IPS-20b (cell line): ENCODE measurements at regions not wholly inside any gene's neighbourhood (a gene's known extent, or its start where the extent isn't known, plus 50 kb on each side); places are given as distances from the start of the nearest gene placed in this dataset.

Experiments
- H3K27ac ChIP-seq: one replicate; pipeline ENCODE4 v1.5.1; 2013; ENCODE audit warnings: low read length
- H3K27me3 ChIP-seq: 2 replicates; pipeline ENCODE4 v1.6.1; 2013; ENCODE audit warnings: mild to moderate bottlenecking, low read length, inconsistent platforms; ENCODE audit not compliant: insufficient read depth
- H3K36me3 ChIP-seq: 2 replicates; pipeline ENCODE4 v1.6.1; 2013; ENCODE audit warnings: low read depth, mild to moderate bottlenecking, inconsistent platforms, low read length, moderate library complexity; ENCODE audit not compliant: insufficient read depth
- H3K4me1 ChIP-seq: 2 replicates; pipeline ENCODE4 v1.6.1; 2013; ENCODE audit warnings: mild to moderate bottlenecking, control low read depth, inconsistent platforms, low read length, moderate library complexity; ENCODE audit not compliant: insufficient read depth
- H3K4me3 ChIP-seq: 2 replicates; pipeline ENCODE4 v1.5.1; 2013; ENCODE audit warnings: mild to moderate bottlenecking, low read length, inconsistent platforms
- H3K9ac ChIP-seq: 2 replicates; pipeline ENCODE4 v1.6.1; 2013; ENCODE audit warnings: low read depth, mild to moderate bottlenecking, inconsistent platforms, low read length, moderate library complexity
- H3K9me3 ChIP-seq: 2 replicates; pipeline ENCODE4 v1.6.1; 2013; ENCODE audit warnings: mild to moderate bottlenecking, low read depth, low read length, inconsistent platforms; ENCODE audit not compliant: insufficient read depth

- Histone ChIP-seq H3K27ac (no peak overlapping the region), H3K27me3 (no peaks in the 10 kb centered on the region), H3K9ac (no peak overlapping the region), H3K9me3 (peaks cover 4% of the 10 kb centered on the region; the same call in 1 of the 2 replicates), H3K36me3 (no peaks in the 10 kb centered on the region), H3K4me1 (no peaks in the 10 kb centered on the region), H3K4me3 (no peak overlapping the region)
Observed at GRCh38 chr1:10848109-10848684, 51.8 kb upstream of the CASZ1 start.

GRCh38 chr1:10850026-10850425 is 53.6 kb upstream of the CASZ1 start:
- no peaks in the 10 kb centered on the region for H3K27me3 ChIP-seq
- no peaks in the 10 kb centered on the region for H3K36me3 ChIP-seq
- no peak overlapping the region for H3K4me3 ChIP-seq
- no peak overlapping the region for H3K9ac ChIP-seq
- H3K4me1 ChIP-seq, result no peaks in the 10 kb centered on the region
- H3K27ac ChIP-seq, result no peak overlapping the region
- H3K9me3 ChIP-seq, result no peaks in the 10 kb centered on the region

- H3K9me3 ChIP-seq, result no peaks in the 10 kb centered on the region
- H3K4me3 ChIP-seq, result no peak overlapping the region
- H3K27me3 ChIP-seq, result no peaks in the 10 kb centered on the region
Observed at GRCh38 chr1:10851024-10852013, 54.9 kb upstream of the CASZ1 start.

GRCh38 chr1:10852018-10852417 is 55.6 kb upstream of the CASZ1 start:
- H3K36me3 ChIP-seq, result no peaks in the 10 kb centered on the region
- H3K27me3 ChIP-seq, result no peaks in the 10 kb centered on the region
- no peak overlapping the region for H3K4me3 ChIP-seq
- no peaks in the 10 kb centered on the region for H3K4me1 ChIP-seq
- H3K27ac ChIP-seq, result no peak overlapping the region
- H3K9me3 ChIP-seq, result no peaks in the 10 kb centered on the region
- no peak overlapping the region for H3K9ac ChIP-seq

More at GRCh38 chr1:10851024-10852013, 54.9 kb upstream of the CASZ1 start:
- H3K4me1 ChIP-seq, result no peaks in the 10 kb centered on the region
- no peak overlapping the region for H3K9ac ChIP-seq
- no peak overlapping the region for H3K27ac ChIP-seq
- no peaks in the 10 kb centered on the region for H3K36me3 ChIP-seq

- Histone ChIP-seq H3K27me3 (no peaks in the 10 kb centered on the region), H3K36me3 (no peaks in the 10 kb centered on the region)
Observed at GRCh38 chr1:10852486-10852885, 56.0 kb upstream of the CASZ1 start.

GRCh38 chr1:10852998-10853520 is 56.6 kb upstream of the CASZ1 start:
- Histone ChIP-seq H3K27ac (no peak overlapping the region), H3K27me3 (no peaks in the 10 kb centered on the region), H3K4me1 (no peaks in the 10 kb centered on the region), H3K9me3 (no peaks in the 10 kb centered on the region), H3K36me3 (no peaks in the 10 kb centered on the region), H3K9ac (no peak overlapping the region), H3K4me3 (no peak overlapping the region)

More at GRCh38 chr1:10852486-10852885, 56.0 kb upstream of the CASZ1 start:
- Histone ChIP-seq H3K9ac (no peak overlapping the region), H3K4me3 (no peak overlapping the region), H3K27ac (no peak overlapping the region), H3K9me3 (no peaks in the 10 kb centered on the region), H3K4me1 (no peaks in the 10 kb centered on the region)

- Histone ChIP-seq H3K27ac (no peak overlapping the region), H3K9me3 (no peaks in the 10 kb centered on the region), H3K4me3 (no peak overlapping the region), H3K36me3 (no peaks in the 10 kb centered on the region), H3K4me1 (no peaks in the 10 kb centered on the region), H3K9ac (no peak overlapping the region), H3K27me3 (no peaks in the 10 kb centered on the region)
Observed at GRCh38 chr1:10853701-10854100, 57.3 kb upstream of the CASZ1 start.

- Histone ChIP-seq H3K4me3 (no peak overlapping the region), H3K36me3 (no peaks in the 10 kb centered on the region), H3K9me3 (no peaks in the 10 kb centered on the region), H3K4me1 (no peaks in the 10 kb centered on the region), H3K27me3 (peaks cover 3% of the 10 kb centered on the region), H3K27ac (no peak overlapping the region), H3K9ac (no peak overlapping the region)
Observed at GRCh38 chr1:10854856-10855459, 58.5 kb upstream of the CASZ1 start.

- Histone ChIP-seq H3K4me3 (no peak overlapping the region), H3K9me3 (no peaks in the 10 kb centered on the region), H3K36me3 (no peaks in the 10 kb centered on the region), H3K27ac (no peak overlapping the region), H3K9ac (no peak overlapping the region), H3K27me3 (peaks cover 15% of the 10 kb centered on the region), H3K4me1 (peaks cover 3% of the 10 kb centered on the region; the same call in 1 of the 2 replicates)
Observed at GRCh38 chr1:10856176-10856683, 59.8 kb upstream of the CASZ1 start.

- H3K9ac ChIP-seq, result no peak overlapping the region
- H3K9me3 ChIP-seq, result no peaks in the 10 kb centered on the region
- peaks cover 3% of the 10 kb centered on the region; the same call in 1 of the 2 replicates for H3K4me1 ChIP-seq
- H3K36me3 ChIP-seq, result no peaks in the 10 kb centered on the region
- H3K27ac ChIP-seq, result no peak overlapping the region
- H3K27me3 ChIP-seq, result peaks cover 23% of the 10 kb centered on the region
- no peak overlapping the region for H3K4me3 ChIP-seq
Observed at GRCh38 chr1:10856863-10857598, 60.6 kb upstream of the CASZ1 start.

- Histone ChIP-seq H3K4me1 (peaks cover 3% of the 10 kb centered on the region; the same call in 1 of the 2 replicates), H3K4me3 (no peak overlapping the region), H3K9ac (no peak overlapping the region), H3K27ac (no peak overlapping the region), H3K27me3 (peaks cover 23% of the 10 kb centered on the region), H3K36me3 (no peaks in the 10 kb centered on the region), H3K9me3 (no peaks in the 10 kb centered on the region)
Observed at GRCh38 chr1:10857687-10858086, 61.2 kb upstream of the CASZ1 start.
